Astrocyte of the cerebellum (primary cell): ENCODE measurements at regions not wholly inside any gene's neighbourhood (a gene's known extent, or its start where the extent isn't known, plus 50 kb on each side); places are given as distances from the start of the nearest gene placed in this dataset.

Experiments
- DNase-seq: peaks from one replicate; pipeline ENCODE4 v3.0.0-alpha.2; 2011; ENCODE audit warnings: low read depth
- H3K4me3 ChIP-seq: 2 replicates; pipeline ENCODE4 v1.5.1; 2011; ENCODE audit warnings: mild to moderate bottlenecking, low read depth, low read length, moderate library complexity
- CTCF ChIP-seq: IDR thresholded peaks from 2 replicates; pipeline ENCODE4 v1.5.1; 2012; ENCODE audit warnings: low read length, low read depth, moderate library complexity, mild to moderate bottlenecking; ENCODE audit errors: missing control alignments
- in situ Hi-C: cut with HindIII; loops from 2 replicates; pipeline ENCODE4 v1.10.0; 2017; ENCODE audit warnings: low sequenced_read_pairs

- no peak overlapping the region for H3K4me3 ChIP-seq
- in situ Hi-C loops, result no loop called here
- TF ChIP-seq CTCF, result no peak
- no peak for DNase-seq
These were observed 583.8 kb downstream of the SOX6 start for GRCh38 chr11:15772547-15772946.

GRCh38 chr11:15772981-15773380 lies 583.4 kb downstream of the SOX6 start:
- H3K4me3 ChIP-seq, result no peak overlapping the region
- in situ Hi-C loops, result no loop called here
- DNase-seq, result no peak
- no peak for TF ChIP-seq CTCF

DNA sequence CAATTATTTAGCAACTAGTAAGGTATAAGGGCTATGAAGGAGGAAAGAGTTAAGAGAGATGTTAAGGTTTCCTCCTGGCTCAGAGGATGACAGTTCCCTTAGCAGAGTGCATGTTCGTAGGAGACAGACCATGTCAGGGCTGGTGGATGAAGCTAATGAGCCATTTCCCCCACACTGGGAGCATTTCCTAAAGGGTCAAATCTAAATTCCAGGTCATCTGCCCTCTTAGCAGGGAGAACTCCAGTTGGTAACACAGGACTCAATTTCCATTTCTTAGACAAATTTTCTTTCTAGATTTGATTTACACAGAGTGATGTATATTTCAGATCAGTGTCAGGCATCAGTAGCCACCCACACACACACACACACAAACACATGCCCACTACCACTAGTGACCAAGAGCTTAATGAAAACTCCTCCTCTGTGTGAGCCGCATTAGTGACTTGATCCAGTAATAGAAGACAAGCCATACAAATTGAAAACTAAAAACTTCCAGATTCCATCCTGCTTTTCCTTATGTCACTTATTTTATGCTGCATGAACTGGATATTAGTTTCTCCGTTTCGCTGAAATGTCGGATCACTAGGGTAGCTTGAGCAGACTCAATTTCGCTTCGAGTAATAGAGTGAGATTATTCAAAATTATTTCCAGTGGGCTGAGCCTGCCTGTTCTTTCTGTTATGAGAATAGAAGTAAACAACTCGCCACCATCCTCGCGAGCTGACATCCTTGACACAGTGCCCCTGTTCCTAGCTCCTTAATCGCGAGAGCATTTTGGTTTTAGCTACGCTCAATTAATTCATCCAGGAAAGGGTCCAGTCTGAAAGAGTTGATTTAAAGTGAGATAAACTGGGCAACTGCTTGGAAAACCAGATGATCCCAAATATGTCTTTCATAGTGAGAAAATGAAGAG lies 582.6 kb downstream of the SOX6 start:
- H3K4me3 ChIP-seq, result no peak overlapping the region
- TF ChIP-seq CTCF, result no peak
- DNase-seq, result no peak
- in situ Hi-C loops, result no loop called here

DNA sequence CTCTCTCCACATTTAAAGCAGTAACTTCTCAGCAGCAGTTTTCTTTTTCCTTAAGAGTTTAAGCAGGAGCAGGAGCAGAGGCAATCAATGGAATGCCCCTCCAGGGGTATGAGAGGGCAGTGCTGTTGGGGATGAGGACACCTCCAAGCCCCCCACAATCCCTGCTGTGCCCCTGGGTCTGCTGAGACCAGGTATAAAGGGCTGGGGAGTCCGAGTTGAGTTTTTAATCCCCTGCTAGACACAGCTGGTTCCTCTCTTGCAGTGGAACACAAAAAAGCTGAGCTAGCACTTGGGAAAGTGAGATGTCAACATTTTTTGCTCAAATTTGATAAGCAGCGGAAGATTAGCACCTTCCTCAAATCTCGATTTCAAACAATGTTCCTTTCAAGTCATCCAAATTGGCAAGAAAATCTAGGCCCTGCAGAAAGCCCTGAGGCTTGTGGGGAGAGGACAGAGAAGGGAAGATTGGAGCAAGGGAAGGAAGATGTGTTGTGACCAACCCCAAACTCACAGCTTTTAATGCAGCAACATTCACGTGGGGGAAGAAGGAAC lies 581.9 kb downstream of the SOX6 start:
- TF ChIP-seq CTCF, result no peak
- no peak overlapping the region for H3K4me3 ChIP-seq
- DNase-seq, result no peak
- in situ Hi-C loops, result no loop called here

DNA sequence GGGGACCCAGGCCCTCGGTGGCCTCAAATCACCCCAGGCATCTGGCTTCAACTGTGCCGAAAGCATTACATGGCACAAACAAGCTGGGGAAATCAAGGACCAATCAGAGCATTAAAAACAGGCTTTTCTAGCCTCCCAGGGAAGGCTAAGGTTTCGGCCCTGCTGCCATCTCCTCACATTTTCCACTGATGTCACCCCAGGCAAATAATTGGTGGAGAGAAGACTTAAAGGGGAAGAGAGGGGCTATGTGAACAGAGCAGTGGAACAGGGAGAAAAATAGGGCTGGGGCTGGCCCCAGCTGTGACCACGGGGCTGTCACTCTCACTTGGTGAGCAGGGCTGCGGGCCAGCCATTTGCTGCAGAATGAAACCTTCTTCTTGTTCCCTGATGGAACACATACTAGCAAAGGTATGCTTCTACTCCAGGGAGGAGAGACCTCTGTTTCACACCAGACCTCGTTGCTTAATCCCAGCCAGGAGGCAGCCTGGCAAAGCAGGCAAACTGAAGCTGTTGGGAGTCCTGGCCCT lies 581.3 kb downstream of the SOX6 start:
- no peak for TF ChIP-seq CTCF
- in situ Hi-C loops, result loop anchor here (25.0 kb wide), 1 partner anchor 837 kb away; no protein-coding TSS in a partner anchor
- DNase-seq, result no peak
- no peak overlapping the region for H3K4me3 ChIP-seq

GRCh38 chr11:15775797-15776196 lies 580.5 kb downstream of the SOX6 start:
- H3K4me3 ChIP-seq, result no peak overlapping the region
- DNase-seq, result no peak
- no peak for TF ChIP-seq CTCF
- in situ Hi-C loops, result loop anchor here (25.0 kb wide), 1 partner anchor 837 kb away; no protein-coding TSS in a partner anchor
